Stimulated activated CD8-positive, alpha-beta memory T cell treated with anti-CD3 and anti-CD28 coated beads, Interleukin-2, amount 100 ng/mL, for 1 hour (primary cell): ENCODE measurements at regions not wholly inside any gene's neighbourhood (a gene's known extent, or its start where the extent isn't known, plus 50 kb on each side); places are given as distances from the start of the nearest gene placed in this dataset.
A peak's percentile ranks its signal among the peaks of the same experiment; 100 is the strongest.

Experiments
- DNase-seq, 2 donors: peaks; one replicate each; pipeline ENCODE4 v3.0.0-alpha.2; 2020; ENCODE audit warnings: low read depth in 2 of 2

DNA sequence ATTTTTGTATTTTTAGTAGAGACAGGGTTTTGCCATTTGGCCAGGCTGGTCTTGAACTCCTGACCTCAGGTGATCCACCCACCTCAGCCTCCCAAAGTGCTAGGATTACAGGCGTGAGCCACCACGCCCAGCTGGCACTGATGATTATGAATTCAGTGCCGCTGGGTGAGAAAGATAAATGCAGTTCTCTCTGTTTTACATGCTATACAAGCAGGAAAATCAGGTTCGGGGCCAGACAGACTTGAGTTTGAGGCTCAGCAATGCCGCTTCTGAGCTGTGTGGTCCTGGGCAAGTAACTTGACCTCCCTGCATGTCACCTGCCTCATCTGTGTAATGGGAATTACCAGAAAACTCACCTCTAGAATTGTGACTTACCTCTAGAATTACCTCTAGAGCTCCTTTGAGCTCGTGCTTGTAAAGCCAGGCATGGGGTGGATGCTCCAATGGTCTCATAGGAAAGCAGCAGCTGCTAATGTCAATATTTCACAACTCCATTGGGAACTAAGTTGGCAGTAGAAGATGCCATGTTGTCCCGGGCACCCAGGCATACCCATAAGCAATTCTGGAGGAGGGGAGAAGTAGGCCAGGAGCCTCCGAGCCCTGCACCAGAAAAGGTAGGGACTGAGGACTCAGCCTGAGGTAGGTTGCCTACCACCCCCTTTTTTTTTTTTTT, 119.8 kb upstream of the SLC25A33 start:
- DNase-seq, result no peak

- DNase-seq, result no peak
Measured at GRCh38 chr1:9420835-9421532, 118.3 kb upstream of the SLC25A33 start.

- DNase-seq, result no peak
Measured at GRCh38 chr1:9421533-9421873, 117.8 kb upstream of the SLC25A33 start.

GRCh38 chr1:9422321-9422720, 116.9 kb upstream of the SLC25A33 start:
- no peak for DNase-seq

DNA sequence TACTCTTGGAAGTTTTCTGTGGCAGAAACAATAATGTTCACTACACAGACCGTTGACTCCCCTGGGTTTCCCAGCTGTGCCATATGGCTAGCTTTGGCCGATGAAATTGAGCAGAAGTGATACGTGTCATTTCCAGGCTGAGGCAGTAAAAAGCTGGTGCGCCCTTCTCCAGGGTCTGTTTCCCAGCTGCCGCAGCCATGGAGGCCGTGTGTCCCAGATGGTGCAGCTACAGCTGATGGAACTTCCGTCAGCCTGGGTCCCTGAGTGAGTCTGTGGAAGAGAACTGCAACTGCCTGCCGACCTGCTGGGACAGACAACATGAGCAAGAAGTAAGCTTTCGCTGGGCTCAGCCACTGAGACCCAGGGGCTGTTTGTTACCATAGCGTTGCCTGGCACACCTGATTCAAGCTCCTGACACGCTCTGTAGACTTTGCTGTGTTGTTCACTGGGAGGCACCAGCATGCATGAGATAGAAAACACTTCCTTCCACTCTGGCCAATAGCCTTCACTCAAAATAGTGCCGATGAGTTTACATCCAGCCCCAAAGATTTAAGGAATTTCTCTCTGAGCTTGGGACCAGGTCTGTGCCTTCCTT, 116.3 kb upstream of the SLC25A33 start:
- DNase-seq, result no peak

GRCh38 chr1:9424261-9424660, 115.0 kb upstream of the SLC25A33 start:
- DNase-seq, result no peak

DNA sequence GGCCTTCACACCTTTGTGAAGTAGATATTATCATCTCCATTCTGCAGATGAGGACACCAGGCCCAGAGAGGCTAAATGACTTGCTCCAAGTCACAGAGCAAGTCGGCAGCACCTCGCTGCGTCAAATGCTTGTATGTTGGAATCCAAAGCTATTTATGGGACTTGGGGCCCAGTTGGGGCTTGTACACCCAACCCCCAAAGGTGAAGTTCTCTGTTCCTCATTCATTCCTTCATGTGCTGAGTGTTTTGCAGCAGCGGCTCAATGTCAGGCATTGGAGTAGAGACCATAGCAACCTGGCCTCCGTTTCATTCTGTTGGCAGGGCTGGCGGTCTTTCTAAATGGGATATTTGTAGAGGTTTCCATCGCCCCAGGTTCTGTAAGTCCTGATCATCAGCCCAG, 113.4 kb upstream of the SLC25A33 start:
- no peak for DNase-seq

DNA sequence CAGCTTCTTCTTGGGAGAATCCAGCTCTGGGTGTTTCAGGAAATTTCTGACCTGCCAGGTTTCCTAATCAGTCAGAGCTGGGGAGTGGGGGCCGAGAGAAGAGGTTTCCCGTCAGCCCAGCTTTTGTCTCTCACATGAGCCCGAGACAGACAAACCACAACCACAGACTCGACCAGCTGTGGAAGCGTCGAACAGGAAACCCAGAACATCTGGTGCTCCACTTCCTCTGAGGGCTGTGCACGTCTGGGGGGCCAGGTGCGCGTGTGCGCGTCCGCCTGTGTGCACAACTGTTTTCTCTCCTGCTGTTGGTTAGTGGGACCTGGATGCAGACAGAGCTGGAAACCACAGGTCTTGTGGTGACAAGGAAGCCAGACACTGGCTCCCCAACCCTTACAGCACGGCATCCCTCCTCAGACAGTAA, 113.0 kb upstream of the SLC25A33 start:
- DNase-seq, result peak; percentile 47 to 53

GRCh38 chr1:9427388-9427787, 111.9 kb upstream of the SLC25A33 start:
- DNase-seq, result no peak

DNA sequence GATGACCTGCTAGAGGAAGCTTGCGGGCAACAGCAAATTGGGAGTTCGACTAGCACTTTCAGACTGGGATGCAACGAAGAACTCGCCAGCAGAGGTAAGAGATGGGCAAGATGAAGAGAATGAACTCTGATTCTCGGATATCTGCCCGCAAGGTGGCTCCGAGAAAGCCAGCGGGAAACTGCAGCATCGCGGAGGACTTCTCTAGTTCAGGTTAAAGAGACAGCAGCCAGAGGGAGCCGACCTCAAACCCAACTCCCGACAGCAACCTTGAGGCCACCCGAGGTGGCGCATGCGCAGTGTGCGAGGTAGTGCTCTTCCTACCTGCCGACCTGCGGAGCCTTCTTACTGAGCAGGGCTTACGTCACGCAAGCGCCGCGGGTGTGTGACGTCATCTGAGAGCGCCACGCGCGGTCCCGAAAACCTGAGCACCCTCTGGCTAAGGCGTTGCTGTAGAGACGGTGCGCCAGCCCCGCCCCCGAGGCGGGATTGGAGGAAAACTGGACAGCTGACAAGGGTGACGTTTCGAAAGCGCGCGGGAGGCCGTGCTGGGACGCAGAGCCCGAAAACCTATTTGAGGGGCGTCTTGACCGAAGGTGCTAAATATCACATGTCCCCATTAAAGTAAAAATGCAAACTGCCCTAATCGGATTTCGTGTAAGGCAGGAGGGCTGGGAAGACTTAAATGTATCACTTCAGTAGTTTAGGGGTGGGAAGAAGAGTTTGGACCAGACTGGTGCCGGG, 110.5 kb upstream of the SLC25A33 start:
- peak; percentile 99 to 100 for DNase-seq

DNA sequence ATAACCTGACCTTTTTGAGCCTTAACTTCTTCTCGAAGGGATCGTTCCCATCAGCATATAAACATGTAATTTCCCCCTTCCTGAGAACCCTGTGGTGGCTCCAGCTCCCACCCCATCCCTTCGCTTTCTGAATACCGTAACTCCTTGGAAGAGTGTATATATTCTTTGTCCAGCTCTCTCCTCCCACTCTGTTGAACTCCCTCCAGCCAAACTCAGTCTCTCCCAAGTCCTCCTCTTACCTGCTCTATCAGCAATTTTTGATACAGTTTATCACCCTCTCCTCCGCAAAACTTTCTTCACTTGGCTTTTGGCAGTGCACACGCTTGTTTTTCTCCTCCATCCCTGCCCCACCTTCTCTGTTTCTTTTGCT, 109.9 kb upstream of the SLC25A33 start:
- no peak for DNase-seq

GRCh38 chr1:9434247-9435152, 104.8 kb upstream of the SLC25A33 start:
- DNase-seq, result no peak

GRCh38 chr1:9435153-9435636, 104.1 kb upstream of the SLC25A33 start:
- DNase-seq, result no peak

DNA sequence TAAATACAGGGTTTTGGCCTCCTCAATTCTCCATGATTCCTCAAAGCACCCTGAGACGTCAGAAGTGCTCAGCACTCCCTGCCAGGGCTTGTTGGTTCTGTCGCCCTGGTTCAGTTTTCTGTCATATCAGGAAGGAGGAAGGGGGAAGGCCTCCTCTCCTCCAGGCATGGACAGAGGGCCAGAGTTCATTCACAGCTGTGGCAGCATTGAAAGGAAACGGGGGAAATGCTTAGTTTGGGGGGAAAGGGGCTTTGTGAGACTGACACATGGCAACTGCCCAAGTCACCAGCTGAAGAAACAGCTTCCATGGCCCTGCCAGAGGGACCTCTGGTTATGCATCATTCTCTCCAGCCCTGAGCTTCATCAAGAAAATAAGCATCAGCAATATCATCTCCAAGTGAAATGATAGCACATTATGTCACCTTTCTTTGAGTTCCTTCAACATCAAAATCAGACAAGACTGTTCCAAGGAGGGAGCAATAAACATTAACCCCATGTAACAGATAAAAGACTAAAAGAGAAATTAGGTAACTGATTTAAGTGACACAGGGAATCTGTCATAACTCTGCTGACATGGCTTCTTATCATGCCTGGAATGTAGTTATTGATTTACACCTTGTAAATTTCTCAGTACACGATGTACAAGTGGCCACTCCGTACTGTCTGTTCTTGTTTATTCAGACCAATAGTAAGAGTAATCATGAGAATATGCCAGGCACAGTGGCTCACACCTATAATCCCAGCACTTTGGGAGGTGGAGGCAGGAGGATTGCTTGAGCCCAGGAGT, 103.2 kb upstream of the SLC25A33 start:
- DNase-seq, result no peak

GRCh38 chr1:9437961-9438430, 101.3 kb upstream of the SLC25A33 start:
- no peak for DNase-seq

GRCh38 chr1:9438431-9439073, 100.7 kb upstream of the SLC25A33 start:
- DNase-seq, result no peak

DNA sequence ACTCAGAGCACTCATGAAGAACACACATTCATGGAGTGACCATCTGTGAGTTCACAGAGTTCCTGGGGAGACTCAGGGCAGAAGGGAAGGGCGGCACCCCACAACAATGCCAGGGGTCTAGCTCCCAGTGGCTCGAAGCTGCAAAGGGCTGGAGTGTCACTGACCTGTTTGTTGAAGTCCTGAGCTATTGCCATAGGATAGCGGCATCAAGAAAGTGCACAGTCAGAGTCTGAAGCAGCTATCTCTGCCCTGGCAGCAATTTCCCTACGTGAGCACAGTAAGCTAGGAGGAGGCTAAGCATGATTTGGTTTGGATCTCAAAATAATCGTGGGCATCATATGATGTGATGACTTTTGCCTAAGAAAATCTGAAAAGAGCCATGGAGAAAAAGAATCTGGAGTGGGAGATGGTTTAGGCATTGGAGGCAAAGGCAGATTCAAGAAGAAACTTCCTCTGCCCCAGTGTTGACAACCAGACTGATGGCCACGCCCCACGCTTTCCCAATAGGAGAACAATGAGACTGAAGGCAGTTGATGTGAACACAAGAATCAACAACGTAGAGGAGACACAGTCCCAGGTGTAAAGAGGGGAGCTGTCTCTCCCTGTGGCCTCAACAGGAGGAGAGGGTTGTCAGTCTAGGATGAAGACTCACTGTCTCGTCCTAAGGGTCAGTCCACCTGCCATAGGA, 100.0 kb upstream of the SLC25A33 start:
- no peak for DNase-seq

- no peak for DNase-seq
Measured at GRCh38 chr1:9440261-9440660, 99.0 kb upstream of the SLC25A33 start.

DNA sequence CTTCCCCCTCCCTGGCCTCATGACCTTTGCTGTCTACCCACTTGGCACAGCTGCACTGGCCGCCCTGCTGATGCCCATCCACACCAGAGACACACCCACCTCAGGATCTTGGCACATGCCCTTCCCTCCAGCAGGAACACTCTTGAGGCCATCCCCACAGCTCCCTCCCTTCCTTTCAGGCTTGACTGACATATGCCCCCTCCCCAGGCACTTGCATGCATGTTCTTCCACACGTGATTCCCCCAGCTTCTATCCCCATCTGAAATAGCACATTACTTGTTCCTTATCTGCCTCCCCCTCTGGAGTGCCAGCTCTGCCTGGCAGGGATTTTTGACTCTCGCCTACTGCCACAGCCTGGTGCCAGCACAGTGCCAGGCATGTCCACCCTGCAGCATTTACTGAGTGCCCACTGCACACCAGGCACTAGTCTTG, 98.5 kb upstream of the SLC25A33 start:
- DNase-seq, result no peak
